K562 (cell line): ENCODE measurements at regions not wholly inside any gene's neighbourhood (a gene's known extent, or its start where the extent isn't known, plus 50 kb on each side); places are given as distances from the start of the nearest gene placed in this dataset.

Experiments used
- E2F3 ChIP-seq: fragments of 250-450 bp; sonication (Bioruptor Pico); IDR thresholded peaks from 2 replicates; pipeline ENCODE4 v1.4.0; 2020; ENCODE audit warnings: mild to moderate bottlenecking
- EP300 ChIP-seq: IDR thresholded peaks from 2 replicates; pipeline ENCODE4 v1.6.1; 2012; ENCODE audit warnings: low read length, improper control_type of control experiment
- HDAC2 ChIP-seq: fragments of 450-650 bp; IDR thresholded peaks from 2 replicates; pipeline ENCODE4 v1.6.1; 2016; ENCODE audit warnings: mild to moderate bottlenecking
- HNRNPH1 ChIP-seq: fragments of 200-400 bp; formaldehyde crosslinking; optimal IDR thresholded peaks from 2 replicates; pipeline ENCODE3; 2017; ENCODE audit warnings: low read depth, mild to moderate bottlenecking, low read length, moderate library complexity
- NCOA1 ChIP-seq: fragments of 450-650 bp; IDR thresholded peaks from 2 replicates; pipeline ENCODE4 v1.6.1; 2016; ENCODE audit warnings: low read depth
- POLR2B ChIP-seq: fragments of 450-650 bp; IDR thresholded peaks from 2 replicates; pipeline ENCODE4 v1.6.1; 2018; ENCODE audit warnings: low read depth; ENCODE audit not compliant: partially characterized antibody
- RFX7 ChIP-seq: fragments of 250-450 bp; sonication (Bioruptor Pico); IDR thresholded peaks from 2 replicates; pipeline ENCODE4 v1.5.1; 2021; ENCODE audit warnings: mild to moderate bottlenecking
- SAFB2 ChIP-seq: fragments of 200-400 bp; formaldehyde crosslinking; IDR thresholded peaks from 2 replicates; pipeline ENCODE4 v1.6.1; 2018; ENCODE audit warnings: borderline replicate concordance, low read length, low read depth, moderate library complexity; ENCODE audit not compliant: severe bottlenecking
- SMAD4 ChIP-seq: fragments of 250-450 bp; sonication (Bioruptor Pico); conservative IDR thresholded peaks from 2 replicates; pipeline ENCODE4 v1.8.0; 2021; ENCODE audit warnings: inconsistent platforms, mild to moderate bottlenecking, moderate library complexity
- SMARCE1 ChIP-seq: fragments of 450-650 bp; IDR thresholded peaks from 2 replicates; pipeline ENCODE4 v1.7.1; 2016; ENCODE audit warnings: mild to moderate bottlenecking
- ZFPM2 ChIP-seq: fragments of 250-450 bp; sonication (Bioruptor Pico); IDR thresholded peaks from 2 replicates; pipeline ENCODE4 v1.5.1; 2022; ENCODE audit warnings: mild to moderate bottlenecking
- ZNF146 ChIP-seq: IDR thresholded peaks from one replicate; pipeline ENCODE4 v1.6.1; 2018; ENCODE audit warnings: missing compliant biosample characterization; ENCODE audit not compliant: unreplicated experiment
- ZNF263 ChIP-seq: sonication (generic); formaldehyde crosslinking; IDR thresholded peaks from 2 replicates; pipeline ENCODE4 v1.8.0; 2022; ENCODE audit warnings: mild to moderate bottlenecking, missing genetic modification reagents, borderline replicate concordance
- ZNF696 ChIP-seq: fragments of 250-450 bp; sonication (Bioruptor Pico); conservative IDR thresholded peaks from 2 replicates; pipeline ENCODE4 v1.4.0; 2020; ENCODE audit warnings: mild to moderate bottlenecking, moderate library complexity
- TF ChIP-seq, protein P1 (sequence below): fragments of 250-450 bp; sonication (Bioruptor Pico); IDR thresholded peaks from 2 replicates; pipeline ENCODE4 v1.4.0; 2020; ENCODE audit warnings: mild to moderate bottlenecking, moderate library complexity
- TF ChIP-seq, protein P2 (sequence below): fragments of 250-450 bp; sonication (Bioruptor Pico); IDR thresholded peaks from 2 replicates; pipeline ENCODE4 v1.5.0; 2020; ENCODE audit warnings: mild to moderate bottlenecking, borderline replicate concordance
- TF ChIP-seq, protein P3 (sequence below): fragments of 200-800 bp; sonication (Bioruptor generic); IDR thresholded peaks from 2 replicates; pipeline ENCODE4 v1.6.1; 2017; ENCODE audit warnings: missing genetic modification characterization, missing compliant biosample characterization
- TF ChIP-seq, protein P4 (sequence below): sonication (generic); formaldehyde crosslinking; IDR thresholded peaks from 2 replicates; pipeline ENCODE4 v1.8.0; 2022; ENCODE audit warnings: missing genetic modification reagents, mild to moderate bottlenecking, borderline replicate concordance
- TF ChIP-seq, protein P5 (sequence below), 3 experiments: fragments of 200-800 bp in 1 of 3; sonication (Bioruptor generic) in 1 of 3; sonication (generic) in 1 of 3; formaldehyde crosslinking in 1 of 3; IDR thresholded peaks; 2 replicates each; pipeline versions ENCODE4 v1.6.1 to v1.8.0; 2016 to 2022; ENCODE audit warnings: mild to moderate bottlenecking in 2 of 3, missing compliant biosample characterization in 2 of 3, missing genetic modification characterization in 2 of 3, missing genetic modification reagents in 1 of 3

DNA sequence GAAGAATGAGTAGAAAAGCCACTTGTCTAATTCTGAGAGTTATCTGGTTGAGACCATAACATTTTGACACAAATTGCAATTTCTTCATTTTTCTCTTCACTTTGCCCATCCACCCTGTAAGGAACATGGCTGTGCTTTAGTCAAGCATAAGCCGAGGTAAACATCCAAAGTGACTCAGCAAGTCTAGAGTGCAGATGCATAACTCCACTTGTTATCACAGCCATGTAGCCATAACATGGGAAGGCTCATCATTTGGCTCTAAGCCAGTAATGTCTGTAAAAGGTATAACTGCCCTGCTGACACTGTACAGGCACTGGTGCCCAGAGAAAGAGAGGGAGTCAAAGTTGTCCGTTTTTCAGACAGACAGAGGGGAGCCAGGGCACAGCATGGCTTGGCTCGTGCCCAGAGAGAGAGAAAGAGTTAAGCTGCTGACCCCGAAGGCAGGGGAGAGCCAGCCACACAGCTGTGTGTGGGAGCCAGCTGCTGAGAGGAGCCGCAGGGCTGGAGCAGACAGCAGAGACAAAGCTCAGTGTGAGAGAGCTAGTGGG, 76.9 kb upstream of the EXOC1L start (continued):
- TF ChIP-seq, protein P1, sequence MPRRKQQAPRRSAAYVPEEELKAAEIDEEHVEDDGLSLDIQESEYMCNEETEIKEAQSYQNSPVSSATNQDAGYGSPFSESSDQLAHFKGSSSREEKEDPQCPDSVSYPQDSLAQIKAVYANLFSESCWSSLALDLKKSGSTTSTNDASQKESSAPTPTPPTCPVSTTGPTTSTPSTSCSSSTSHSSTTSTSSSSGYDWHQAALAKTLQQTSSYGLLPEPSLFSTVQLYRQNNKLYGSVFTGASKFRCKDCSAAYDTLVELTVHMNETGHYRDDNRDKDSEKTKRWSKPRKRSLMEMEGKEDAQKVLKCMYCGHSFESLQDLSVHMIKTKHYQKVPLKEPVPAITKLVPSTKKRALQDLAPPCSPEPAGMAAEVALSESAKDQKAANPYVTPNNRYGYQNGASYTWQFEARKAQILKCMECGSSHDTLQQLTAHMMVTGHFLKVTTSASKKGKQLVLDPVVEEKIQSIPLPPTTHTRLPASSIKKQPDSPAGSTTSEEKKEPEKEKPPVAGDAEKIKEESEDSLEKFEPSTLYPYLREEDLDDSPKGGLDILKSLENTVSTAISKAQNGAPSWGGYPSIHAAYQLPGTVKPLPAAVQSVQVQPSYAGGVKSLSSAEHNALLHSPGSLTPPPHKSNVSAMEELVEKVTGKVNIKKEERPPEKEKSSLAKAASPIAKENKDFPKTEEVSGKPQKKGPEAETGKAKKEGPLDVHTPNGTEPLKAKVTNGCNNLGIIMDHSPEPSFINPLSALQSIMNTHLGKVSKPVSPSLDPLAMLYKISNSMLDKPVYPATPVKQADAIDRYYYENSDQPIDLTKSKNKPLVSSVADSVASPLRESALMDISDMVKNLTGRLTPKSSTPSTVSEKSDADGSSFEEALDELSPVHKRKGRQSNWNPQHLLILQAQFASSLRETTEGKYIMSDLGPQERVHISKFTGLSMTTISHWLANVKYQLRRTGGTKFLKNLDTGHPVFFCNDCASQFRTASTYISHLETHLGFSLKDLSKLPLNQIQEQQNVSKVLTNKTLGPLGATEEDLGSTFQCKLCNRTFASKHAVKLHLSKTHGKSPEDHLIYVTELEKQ: peak; percentile 82; the same call in 1 of the 2 replicates
- TF ChIP-seq SMARCE1 (0 out of 2 replicates have a peak, but pooled peaks have one; percentile 61), ZFPM2 (CRISPR knock-in tag) (no peak), E2F3 (CRISPR knock-in tag) (peak; percentile 87), HDAC2 (peak; percentile 41; the same call in 1 of the 2 replicates), ZNF146 (CRISPR knock-in tag) (no peak), POLR2B (no peak), HNRNPH1 (no peak), ZNF263 (no peak), SMAD4 (peak; percentile 99), NCOA1 (no peak), EP300 (no peak), RFX7 (CRISPR knock-in tag) (peak; percentile 74; the same call in 1 of the 2 replicates), SAFB2 (no peak), ZNF696 (CRISPR knock-in tag) (no peak)
- TF ChIP-seq, protein P2, sequence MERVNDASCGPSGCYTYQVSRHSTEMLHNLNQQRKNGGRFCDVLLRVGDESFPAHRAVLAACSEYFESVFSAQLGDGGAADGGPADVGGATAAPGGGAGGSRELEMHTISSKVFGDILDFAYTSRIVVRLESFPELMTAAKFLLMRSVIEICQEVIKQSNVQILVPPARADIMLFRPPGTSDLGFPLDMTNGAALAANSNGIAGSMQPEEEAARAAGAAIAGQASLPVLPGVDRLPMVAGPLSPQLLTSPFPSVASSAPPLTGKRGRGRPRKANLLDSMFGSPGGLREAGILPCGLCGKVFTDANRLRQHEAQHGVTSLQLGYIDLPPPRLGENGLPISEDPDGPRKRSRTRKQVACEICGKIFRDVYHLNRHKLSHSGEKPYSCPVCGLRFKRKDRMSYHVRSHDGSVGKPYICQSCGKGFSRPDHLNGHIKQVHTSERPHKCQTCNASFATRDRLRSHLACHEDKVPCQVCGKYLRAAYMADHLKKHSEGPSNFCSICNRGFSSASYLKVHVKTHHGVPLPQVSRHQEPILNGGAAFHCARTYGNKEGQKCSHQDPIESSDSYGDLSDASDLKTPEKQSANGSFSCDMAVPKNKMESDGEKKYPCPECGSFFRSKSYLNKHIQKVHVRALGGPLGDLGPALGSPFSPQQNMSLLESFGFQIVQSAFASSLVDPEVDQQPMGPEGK (CRISPR knock-in tag): peak; percentile 87; the same call in 1 of the 2 replicates
- TF ChIP-seq, protein P3, sequence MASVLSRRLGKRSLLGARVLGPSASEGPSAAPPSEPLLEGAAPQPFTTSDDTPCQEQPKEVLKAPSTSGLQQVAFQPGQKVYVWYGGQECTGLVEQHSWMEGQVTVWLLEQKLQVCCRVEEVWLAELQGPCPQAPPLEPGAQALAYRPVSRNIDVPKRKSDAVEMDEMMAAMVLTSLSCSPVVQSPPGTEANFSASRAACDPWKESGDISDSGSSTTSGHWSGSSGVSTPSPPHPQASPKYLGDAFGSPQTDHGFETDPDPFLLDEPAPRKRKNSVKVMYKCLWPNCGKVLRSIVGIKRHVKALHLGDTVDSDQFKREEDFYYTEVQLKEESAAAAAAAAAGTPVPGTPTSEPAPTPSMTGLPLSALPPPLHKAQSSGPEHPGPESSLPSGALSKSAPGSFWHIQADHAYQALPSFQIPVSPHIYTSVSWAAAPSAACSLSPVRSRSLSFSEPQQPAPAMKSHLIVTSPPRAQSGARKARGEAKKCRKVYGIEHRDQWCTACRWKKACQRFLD (CRISPR knock-in tag): peak; percentile 98
- TF ChIP-seq, protein P4, sequence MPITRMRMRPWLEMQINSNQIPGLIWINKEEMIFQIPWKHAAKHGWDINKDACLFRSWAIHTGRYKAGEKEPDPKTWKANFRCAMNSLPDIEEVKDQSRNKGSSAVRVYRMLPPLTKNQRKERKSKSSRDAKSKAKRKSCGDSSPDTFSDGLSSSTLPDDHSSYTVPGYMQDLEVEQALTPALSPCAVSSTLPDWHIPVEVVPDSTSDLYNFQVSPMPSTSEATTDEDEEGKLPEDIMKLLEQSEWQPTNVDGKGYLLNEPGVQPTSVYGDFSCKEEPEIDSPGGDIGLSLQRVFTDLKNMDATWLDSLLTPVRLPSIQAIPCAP (CRISPR knock-in tag): no peak
- TF ChIP-seq, protein P5, sequence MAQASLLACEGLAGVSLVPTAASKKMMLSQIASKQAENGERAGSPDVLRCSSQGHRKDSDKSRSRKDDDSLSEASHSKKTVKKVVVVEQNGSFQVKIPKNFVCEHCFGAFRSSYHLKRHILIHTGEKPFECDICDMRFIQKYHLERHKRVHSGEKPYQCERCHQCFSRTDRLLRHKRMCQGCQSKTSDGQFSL (CRISPR knock-in tag; IDR thresholded peaks at IDR 0.05): no peak
- TF ChIP-seq, protein P5 (tag; IDR thresholded peaks at IDR 0.05): peak in 1 of 2 experiments; percentile 91; a peak in 2 of 4 replicates
